ENCODE measurements at regions not wholly inside any gene's neighbourhood (a gene's known extent, or its start where the extent isn't known, plus 50 kb on each side); places are given as distances from the start of the nearest gene placed in this dataset.

DNA sequence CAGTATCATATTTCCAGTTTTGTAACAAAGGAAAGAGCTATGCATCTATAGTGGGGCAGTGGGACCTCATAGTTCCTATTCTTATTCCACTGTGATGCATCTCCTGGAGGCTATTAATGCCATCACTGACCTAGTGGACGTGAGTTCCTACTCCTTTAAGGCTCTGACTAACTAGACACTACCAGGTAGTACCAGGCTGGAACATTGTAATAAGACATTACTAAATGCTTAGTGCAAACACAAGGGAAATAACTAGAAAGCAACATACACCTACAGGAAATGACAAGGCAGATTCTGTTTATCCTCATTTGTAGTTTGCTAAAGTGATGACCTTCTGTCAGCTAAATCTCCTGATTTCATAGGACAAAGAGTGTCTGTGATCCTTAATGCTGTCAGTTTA lies 192.5 kb downstream of the POSTN start:
- DNase-seq, result no peak

DNA sequence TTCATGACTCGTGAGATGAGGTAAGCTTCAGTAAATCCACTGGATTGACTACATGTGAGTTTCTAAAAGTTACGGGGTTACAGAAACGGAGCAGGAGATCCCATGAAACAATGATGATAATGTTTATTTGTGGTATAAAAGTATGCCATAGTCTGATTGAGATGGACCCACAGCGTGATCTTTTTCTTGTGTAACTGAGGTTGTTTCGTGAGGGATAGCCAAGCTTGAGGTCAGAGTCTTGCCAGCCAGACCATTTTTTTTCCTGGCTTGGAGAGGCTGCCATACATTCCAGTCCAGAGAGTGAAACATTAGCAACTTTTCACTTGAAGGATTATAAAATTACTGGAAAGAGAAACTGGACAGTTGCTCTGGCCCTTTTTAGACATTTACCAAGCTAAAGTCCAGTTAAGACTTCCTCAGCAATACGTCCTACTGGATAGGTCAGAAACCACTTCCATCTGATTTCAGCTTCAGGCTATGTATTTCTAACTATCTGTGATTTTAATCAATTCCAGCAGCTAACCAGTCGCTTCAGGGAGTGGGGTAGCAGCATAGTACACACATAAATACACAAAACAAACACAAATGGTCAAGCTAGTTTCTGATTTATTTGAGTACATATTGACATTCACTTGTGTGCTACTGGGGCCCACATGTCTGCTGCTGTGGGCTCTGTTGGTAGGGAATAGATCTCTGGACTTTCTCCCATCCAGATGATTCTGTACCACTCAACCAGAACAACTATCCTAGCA lies 194.6 kb downstream of the POSTN start:
- DNase-seq, result no peak

DNA sequence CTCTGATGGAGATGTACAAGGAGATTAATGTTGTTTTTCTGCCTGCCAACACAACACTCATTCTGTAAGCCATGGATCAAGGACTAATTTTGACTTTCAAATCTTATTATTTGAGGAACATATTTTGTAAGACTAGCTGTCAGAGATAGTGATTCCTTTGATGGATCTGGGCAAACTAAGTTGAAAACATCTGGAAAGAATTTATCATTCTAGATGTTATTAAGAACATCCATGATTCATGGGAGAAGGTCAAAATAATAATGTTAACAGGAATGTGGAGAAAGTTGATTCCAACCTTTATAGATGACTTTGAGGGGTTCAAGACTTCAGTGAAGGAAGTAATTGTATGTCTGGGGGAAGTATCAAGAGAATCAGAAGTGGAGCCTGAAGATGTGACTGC lies 196.8 kb downstream of the POSTN start:
- DNase-seq, result no peak

DNA sequence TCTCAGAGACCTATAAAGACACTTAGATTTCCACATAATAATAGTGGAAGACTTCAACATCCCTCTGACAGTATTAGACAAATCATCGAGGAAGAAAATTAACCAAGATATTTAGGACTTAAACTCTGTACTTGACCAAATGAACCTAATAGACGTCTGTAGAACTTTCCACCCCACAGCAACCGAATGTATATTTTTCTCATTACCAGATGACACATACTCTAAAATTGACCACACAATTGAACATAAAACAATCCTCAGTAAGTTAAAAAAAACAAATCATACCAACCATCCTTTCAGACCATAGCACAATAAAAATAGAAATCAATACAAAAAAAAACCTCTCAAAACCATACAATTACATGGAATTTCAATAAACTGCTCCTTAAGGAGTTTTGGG lies 201.0 kb downstream of the POSTN start:
- DNase-seq, result no peak

DNA sequence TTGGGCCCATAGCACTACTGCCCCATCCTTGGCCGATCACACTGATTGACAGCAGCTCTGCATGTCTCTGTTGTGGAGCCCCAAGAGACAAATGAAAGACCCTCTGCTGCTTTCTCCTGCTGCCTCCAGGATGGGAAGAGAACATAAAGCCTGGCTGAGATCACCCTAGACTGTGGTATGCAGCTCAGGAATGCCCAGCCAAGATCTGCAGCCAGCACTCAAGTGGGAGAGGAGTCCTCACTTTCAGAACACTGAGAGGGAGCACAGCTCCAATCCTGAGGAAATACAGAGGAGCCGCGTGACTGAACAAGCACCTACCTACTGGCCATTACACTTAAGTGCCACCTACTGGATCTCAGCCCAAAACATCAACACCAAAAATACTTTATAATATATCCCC lies 203.0 kb downstream of the POSTN start:
- no peak for DNase-seq

DNA sequence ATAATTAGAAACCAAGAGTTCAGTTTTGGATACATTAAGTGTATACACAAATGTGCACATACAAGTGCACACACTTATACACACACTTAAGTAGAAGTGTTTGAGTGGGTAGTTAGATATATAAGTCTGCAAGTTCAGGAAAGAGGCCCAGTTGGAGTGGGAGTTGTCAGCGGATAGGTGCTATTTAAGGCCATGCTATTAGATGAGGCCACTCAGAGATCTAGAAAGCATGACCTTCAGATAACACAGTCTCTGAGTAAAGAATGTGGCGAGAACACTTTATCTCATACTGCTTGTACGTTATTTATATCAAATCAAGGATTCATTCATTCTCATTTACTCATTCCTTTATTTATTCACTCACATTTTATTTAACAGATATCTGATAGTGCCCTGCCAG lies 206.2 kb downstream of the POSTN start:
- DNase-seq, result no peak

DNA sequence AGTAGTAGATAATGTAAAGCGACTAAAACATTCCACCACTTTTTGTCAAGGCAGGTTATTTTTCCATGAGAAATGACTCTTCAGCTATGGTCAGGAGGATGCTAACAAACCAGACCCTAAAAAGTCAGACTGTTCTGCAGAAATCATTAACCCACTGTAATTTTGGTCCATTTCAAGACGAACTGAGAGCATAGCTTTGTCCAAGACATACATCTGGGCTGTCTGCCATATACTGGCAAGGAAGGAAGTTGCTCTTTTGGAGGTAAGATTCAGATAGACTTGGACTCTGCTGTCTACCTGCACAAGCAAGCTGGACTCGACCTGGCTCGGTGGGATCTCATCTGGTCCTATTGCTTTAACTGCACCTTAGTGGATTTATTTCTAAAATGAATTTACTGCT lies 207.8 kb downstream of the POSTN start:
- no peak for DNase-seq

DNA sequence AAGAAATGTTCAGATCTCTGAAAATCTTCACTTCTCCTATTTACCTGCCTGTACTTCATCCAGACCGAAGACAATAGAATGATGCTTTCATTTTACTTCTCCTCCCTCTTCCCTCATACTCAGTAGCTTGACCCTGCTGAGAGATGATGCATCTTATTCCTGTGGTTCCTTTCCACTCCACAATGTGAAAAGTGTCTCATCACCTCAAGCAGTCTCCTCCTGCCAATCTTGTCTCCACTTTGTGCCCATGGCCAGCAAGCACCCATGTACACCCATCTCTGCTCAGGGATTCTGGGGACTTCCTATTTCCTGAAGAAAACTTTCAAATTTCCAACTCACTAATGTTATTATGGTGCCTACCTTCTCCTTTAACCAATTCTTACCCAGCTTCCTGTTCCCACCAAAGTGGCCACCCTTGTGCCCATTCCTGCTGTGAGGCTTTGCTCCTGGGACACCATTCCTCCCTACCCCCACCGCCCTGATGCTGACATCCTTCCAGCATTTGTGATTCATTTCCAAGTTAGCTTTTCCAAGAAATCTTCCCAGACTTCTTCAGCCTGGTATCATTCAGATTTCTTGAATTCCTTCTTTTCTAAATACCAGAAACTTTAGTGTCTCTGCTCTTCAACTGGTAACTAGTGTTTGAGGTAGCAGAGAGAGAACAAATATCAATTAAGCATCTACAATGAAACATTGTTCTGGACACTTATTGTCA lies 212.5 kb downstream of the POSTN start:
- no peak for DNase-seq

DNA sequence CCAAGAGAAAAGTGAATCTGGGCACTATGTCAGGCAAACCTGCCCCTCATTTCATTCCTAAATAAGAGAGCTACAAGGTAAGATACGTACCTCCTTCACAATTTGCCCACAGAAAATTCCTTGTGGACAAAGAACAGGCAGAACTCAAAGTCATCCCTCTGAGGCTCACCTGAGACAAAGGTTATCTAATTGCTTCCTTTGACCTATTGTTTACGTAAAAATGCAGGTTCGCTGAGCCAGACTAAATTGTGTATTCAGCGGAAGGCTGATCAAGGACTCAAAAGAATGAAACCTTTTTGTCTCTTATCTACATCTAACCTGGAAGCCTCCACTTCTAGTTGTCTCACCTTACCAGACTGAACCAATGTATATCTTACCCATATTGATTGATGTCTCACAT lies 213.3 kb downstream of the POSTN start:
- no peak for DNase-seq

DNA sequence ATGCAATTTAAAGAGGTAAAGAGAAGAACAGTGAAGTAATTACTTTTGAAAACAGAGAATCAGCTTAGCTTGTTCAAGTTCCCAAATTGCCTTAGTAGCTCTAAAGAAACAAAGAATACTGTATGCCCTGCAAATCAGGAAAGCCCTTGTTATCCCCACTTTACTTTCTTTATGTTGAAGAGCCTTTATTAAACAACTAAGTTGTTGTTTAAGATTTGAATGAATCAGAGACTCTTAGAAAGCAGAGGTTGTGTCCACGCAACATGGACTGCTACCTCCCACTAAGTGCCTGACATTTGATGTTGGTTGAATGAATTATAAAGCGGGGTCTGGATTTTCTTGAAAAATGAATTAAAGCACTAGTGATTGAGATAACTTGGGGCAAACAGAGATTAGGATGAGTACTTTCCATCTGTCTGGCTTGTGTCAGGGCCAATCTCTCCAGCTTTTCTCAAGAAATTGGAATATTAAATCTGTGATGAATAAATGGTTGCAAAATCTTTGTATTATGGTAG lies 214.7 kb downstream of the POSTN start:
- no peak for DNase-seq

DNA sequence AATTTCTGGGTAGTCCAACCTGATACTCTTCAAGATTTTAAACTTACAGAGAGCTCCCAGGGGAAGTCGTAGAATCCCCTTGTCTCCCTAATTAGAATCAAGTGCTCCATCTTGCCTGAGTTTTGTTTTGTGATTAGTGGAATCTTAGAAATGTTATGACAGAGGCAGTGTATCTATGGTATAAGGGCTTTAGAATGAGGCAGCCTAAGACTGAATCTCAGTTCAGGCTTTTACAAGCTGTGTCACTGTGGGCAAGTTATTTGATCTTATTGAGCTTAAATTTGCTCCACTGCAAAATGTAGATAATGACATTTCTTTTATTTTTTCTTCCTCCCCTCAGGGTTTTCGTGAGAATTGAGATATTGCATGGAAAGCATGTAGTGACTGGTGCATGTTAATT lies 215.5 kb downstream of the POSTN start:
- no peak for DNase-seq

DNA sequence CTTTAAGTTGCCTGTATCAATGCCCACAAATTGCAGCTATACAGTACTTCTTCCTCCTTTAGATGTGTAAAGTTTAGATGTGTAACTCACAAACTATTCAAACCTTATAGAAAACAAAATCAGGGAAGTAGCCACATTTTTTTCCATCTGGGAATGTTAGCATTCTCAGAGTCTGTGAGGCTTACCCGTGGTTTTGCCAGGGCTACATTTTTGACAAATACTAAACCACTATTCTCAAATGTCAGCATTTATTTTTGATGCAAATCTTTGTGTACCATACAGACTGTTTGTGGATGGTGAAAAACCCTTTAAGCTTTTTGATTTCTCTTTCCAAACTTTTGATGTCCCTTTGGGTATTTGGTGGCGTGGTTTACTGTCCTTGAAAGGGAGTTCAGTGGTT lies 216.4 kb downstream of the POSTN start:
- no peak for DNase-seq

DNA sequence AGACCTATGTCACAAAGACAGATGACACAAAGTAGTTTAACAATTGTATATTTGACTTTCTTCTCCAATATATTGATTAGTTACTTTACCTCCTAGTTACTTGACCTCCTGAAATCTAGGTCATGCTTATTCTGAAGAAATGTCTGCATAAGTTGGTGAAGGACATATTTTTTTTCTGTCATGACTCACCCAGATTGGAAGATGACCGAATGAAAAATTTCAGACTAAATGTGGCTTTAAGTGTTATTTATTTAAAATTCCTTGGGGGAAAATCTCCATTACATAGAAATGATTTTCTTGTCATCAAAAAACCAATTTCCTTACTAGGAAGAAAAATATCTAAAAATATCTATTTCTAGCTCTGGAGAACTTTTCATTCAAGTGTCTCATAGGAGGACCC lies 217.1 kb downstream of the POSTN start:
- no peak for DNase-seq

DNA sequence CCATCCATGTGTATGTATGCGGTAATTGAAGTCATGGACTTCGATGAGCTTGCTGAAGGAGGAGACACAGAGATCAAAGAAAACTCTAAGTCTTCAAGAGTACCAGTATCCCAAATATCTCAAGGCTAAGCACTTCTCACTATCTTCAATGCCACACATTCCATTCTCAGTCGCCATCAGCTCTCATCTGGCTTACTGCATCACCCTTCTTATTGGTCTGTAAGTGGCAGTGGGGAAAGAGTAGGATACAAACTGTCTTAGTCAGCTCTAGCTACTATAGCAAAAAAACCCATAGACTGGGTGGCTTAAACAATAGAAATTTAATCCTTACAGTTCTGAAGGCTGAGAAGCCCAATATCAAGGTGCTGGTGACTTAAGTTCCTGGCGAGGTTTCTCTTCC lies 218.7 kb downstream of the POSTN start:
- DNase-seq, result no peak

DNA sequence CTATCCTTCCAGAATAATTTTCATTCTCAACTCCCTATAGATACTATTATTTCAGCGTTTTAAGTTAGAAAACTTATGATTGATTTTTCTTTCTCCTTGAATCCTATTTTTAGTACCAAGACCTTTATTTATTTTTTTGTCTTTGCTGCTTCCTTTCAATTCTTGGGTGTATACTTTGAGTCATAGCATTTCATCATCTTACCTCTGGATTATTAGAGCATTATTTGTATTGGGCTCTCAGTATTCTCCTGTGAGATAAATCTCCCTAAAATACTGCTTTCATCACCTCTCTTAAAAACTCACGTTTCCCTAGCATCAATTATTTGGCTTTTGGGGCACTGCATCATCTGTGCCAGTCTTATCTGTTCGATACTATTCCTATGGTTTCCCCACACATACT lies 222.8 kb downstream of the POSTN start:
- no peak for DNase-seq

DNA sequence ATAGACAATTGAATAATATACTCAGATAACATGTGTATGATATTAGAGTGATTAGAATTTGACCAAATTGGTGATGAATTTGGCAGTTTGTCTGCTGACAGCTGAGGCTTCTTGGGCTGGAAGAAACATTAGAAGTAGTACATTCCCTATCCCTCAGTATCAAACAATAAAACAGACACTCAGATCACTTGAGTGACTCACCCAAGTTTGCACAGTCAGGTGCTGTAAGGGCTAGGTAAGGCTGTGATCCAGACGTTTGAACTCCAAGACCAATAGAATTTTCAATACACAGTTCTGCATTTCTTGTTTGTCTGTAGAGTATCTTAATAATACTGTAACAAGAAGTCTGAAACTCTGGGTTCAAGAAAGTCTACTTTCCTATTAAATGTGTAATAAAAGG lies 223.5 kb downstream of the POSTN start:
- DNase-seq, result no peak

DNA sequence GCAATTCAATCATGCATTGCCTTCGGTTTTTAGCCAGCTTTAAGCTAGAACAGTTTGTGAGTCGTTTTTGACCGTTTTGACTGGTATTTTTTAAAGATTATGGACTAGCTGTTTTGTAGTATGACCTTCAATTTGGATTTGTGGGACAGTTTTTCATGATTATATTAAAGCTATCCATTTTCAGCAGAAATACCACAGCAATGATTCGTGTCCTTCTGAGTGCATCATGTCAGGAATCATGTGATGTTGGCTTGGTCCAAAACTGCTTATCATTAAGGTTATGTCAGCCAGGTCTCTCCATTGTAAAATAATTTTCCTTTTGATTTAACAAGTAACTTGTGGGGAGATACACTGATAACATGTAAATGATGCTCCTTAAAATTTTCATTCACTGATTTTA lies 229.0 kb downstream of the POSTN start:
- no peak for DNase-seq

DNA sequence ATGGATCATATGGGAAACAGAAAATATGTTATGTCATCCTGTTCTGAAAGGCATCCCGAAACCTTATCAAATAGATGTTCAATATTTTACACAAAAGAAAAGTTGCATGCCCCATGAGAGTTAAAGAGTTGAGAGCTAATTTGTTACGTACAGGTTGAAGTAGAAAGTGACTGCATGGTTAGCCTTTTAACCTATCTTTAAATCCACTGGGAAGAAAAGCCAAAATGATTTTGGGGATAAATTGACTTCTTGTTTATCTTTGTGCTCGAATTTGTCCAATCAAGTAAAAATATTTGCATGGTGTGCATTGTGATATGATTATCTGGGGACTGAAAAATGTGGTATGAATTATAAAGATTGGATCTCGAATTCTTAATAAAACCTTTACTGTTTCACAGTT lies 230.1 kb downstream of the POSTN start:
- DNase-seq, result no peak

DNA sequence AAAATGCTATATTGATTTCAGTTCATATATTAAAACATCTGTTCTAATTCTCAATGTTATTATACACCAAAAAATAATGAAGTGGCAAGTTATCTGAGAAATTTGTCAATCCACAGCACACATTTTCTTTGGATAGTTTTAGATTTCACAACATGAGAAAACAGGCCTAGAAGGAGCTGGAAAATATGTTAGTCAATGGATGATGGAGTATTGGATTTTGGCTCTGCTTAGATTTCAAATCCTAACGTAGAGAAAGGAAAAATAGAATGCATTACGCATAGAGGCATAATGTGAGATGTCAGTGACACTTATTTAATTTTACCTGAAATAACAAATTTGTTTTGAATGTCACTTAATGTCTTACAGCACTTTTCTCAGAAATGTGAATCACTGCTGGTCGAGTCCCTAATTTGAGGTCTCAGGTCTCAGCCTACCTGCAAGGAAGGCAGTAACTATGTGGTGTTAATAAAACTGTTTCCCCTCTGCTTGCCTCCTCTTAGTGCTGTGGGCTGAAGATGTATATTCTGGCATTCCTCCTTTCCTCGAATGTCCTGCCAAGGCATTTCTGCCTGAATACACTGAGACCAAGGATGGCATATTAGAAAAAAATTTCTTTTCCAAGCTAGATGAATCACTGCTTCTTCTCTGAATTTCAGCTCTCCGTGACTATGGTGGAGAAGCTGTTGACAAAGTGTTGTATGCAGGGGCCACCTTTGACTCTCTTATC lies 232.4 kb downstream of the POSTN start:
- DNase-seq, result no peak

DNA sequence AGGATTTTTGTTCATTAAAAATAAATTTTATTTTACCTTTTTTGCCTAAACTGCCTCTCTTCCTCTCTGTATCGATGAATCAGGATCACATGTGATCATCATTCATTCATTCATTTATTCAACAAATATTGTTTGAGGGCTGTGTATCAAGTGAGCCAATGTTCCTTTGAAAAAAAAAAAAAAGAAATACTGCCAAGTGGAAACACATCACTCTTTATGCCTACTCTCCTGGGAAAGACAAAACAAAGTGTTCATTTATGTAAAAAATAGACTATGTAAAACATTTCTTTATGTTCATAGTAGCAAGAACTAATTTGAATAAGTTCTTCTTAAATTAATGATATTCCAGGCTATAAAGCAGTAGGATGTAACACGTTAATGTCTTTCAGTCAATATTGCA lies 233.1 kb downstream of the POSTN start:
- no peak for DNase-seq

DNA sequence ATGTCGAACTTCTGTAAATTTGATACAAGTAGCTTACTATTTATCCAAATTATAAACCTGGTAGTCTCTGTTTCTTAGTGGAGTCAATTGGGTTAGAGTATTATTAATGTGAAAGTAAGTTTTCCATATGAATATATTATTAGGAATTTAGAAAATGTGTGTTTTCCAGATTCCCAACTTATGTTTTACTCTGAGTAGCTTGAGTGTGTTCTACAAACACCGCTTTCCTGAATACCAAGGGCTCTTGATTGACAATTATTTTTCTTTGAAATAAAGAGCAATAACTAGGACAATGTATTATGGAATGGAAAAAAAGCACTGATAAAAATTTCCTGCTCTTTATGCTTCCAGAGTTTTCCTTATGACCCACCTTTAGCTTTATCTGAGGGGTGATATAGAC lies 233.6 kb downstream of the POSTN start:
- DNase-seq, result no peak

DNA sequence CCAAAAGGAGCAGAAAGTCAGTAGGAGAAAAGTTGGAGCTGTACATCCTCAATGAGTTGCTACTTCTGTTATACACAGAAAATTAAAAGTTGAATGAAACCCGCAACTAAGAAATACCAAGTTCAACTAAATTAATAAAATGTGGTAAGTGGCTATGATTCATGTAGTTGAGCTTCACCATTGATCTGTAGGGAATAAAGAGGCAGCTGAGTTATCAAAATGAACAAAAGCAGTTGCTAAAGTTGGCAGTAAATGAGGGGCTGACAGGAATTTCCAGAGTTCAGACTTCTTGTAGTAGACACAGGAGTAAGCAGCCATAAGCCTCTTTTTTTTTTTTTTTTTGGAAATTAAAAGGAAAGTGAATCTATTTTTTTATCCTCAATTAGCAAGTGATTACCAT lies 234.6 kb downstream of the POSTN start:
- DNase-seq, result no peak

DNA sequence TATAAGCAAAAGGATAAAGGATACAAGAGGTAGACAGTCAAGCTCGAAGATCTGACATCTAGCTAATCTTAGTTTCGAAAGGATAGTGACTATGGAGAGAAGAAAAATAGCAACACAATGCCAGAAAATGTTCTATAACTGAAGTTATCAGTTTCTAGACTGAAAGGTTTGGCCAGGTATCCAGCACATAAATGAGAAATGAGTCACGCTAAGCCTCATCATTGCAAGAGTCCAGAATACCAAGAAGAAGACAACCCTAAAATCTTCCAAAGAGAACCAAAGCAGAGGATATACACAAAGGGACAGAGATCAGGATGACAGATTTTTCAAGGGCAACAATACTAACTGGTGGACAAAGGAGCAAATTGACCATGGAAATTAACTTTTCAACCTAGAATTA lies 237.0 kb downstream of the POSTN start:
- no peak for DNase-seq

DNA sequence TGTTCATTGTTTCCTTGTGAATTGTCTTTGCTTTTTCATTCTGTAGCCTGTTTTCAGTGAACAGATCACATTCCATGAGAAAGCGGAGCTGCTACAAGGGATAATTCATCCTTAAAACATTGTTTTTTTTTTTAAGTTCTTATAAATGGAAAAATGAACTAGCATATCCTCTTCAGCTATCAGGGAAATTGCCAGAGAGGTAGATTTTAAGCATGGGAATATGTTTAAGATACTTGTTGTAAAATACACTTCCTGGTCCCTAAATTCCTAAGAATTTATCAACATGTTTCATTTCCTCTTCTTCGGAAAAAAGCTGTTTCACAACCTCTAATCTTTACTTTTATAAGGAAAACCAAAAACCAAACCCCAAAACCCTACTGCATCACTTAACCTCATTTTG lies 238.0 kb downstream of the POSTN start:
- DNase-seq, result no peak

Measured in NCI-H2081 treated with DMSO at 0.1 percent for 48 hours (cell line).